CD4-positive, alpha-beta T cell (primary cell): ENCODE measurements at regions not wholly inside any gene's neighbourhood (a gene's known extent, or its start where the extent isn't known, plus 50 kb on each side); places are given as distances from the start of the nearest gene placed in this dataset.

Source experiments
- ATAC-seq: fragments of 200-7000 bp; cut with Tn5 transposase; one replicate; pipeline ENCODE4 v1.10.0; 2022; ENCODE audit warnings: mild to moderate bottlenecking; ENCODE audit not compliant: poor library complexity
- CTCF ChIA-PET: fragments of 350-600 bp; sonication (Branson Sonifier 250); formaldehyde crosslinking; loops from one replicate; lab custom pipeline; 2021; ENCODE audit warnings: antibody characterized with exemption, inconsistent platforms; lab: Charles Lee
- POLR2A ChIA-PET: fragments of 350-600 bp; sonication (Branson Sonifier 250); formaldehyde crosslinking; loops from one replicate; lab custom pipeline; 2021; ENCODE audit warnings: antibody characterized with exemption, inconsistent platforms; lab: Charles Lee
- DNase-seq, 14 experiments: peaks; one replicate each; pipeline ENCODE4 v3.0.0-alpha.2; 2013 to 2020; ENCODE audit warnings: mixed read lengths in 2 of 14
- H3K27ac ChIP-seq, 2 donors: one replicate each; pipeline versions ENCODE4 v1.5.1 to v1.7.0; 2013; ENCODE audit warnings: low read length in 2 of 2, low read depth in 1 of 2, mild to moderate bottlenecking in 1 of 2
- H3K27me3 ChIP-seq, 2 experiments: 1 replicate in 1 of 2; 2 replicates in 1 of 2; pipeline versions ENCODE4 v1.6.1 to v1.7.0; 2013; ENCODE audit warnings: low read length in 2 of 2, control low read depth in 1 of 2, mild to moderate bottlenecking in 1 of 2, moderate library complexity in 1 of 2; ENCODE audit not compliant: insufficient read depth in 2 of 2, control insufficient read depth in 1 of 2
- H3K36me3 ChIP-seq: one replicate; pipeline ENCODE4 v1.6.1; 2013; ENCODE audit warnings: low read length, control low read depth; ENCODE audit not compliant: insufficient read depth
- H3K4me1 ChIP-seq: one replicate; pipeline ENCODE4 v1.6.1; 2013; ENCODE audit warnings: low read length, control low read depth; ENCODE audit not compliant: insufficient read depth
- H3K4me3 ChIP-seq: one replicate; pipeline ENCODE4 v1.5.1; 2013; ENCODE audit warnings: mild to moderate bottlenecking, low read length, moderate library complexity
- H3K9me3 ChIP-seq, 2 experiments: 1 replicate in 1 of 2; 2 replicates in 1 of 2; pipeline versions ENCODE4 v1.6.1 to v1.7.0; 2013; ENCODE audit warnings: low read length in 2 of 2, mild to moderate bottlenecking in 2 of 2, control low read depth in 1 of 2, moderate library complexity in 1 of 2; ENCODE audit not compliant: control insufficient read depth in 1 of 2, insufficient read depth in 1 of 2
- H3K27ac Mint-ChIP-seq: one replicate; pipeline ENCODE4 v1.8.0; 2020; ENCODE audit warnings: mixed read lengths
- H3K27me3 Mint-ChIP-seq: one replicate; pipeline ENCODE4 v1.8.0; 2021; ENCODE audit warnings: mixed read lengths
- H3K36me3 Mint-ChIP-seq: one replicate; pipeline ENCODE4 v1.8.0; 2021; ENCODE audit warnings: low read depth, mixed read lengths
- H3K4me1 Mint-ChIP-seq: one replicate; pipeline ENCODE4 v1.8.0; 2021; ENCODE audit warnings: low read depth, mixed read lengths
- H3K4me3 Mint-ChIP-seq: one replicate; pipeline ENCODE4 v1.8.0; 2020; ENCODE audit warnings: mild to moderate bottlenecking, mixed read lengths
- H3K9me3 Mint-ChIP-seq: one replicate; pipeline ENCODE4 v1.8.0; 2020; ENCODE audit warnings: mixed read lengths
- CTCF ChIP-seq: fragments of 200-600 bp; IDR thresholded peaks from one replicate; pipeline ENCODE4 v1.8.0; 2022; ENCODE audit warnings: antibody characterized with exemption, mild to moderate bottlenecking
- intact Hi-C, 2 experiments: fragments of 100-400 bp; cut with DNase I in 1 of 2; cut with micrococcal nuclease in 1 of 2; formaldehyde crosslinking; loops; one replicate each; pipeline versions ENCODE4 v1.15.1 to v1.9.0; 2023 to 2025; cut with DNase I, micrococcal nuclease

- Mint-ChIP-seq H3K4me3 (no peak overlapping the region), H3K4me1 (no peaks in the 10 kb centered on the region), H3K27ac (no peak overlapping the region), H3K27me3 (peaks cover 13% of the 10 kb centered on the region), H3K36me3 (no peaks in the 10 kb centered on the region), H3K9me3 (no peaks in the 10 kb centered on the region)
- Histone ChIP-seq H3K36me3 (no peaks in the 10 kb centered on the region), H3K4me1 (no peaks in the 10 kb centered on the region), H3K4me3 (no peak overlapping the region), H3K27me3 (no peaks in the 10 kb centered on the region), H3K9me3 (peaks cover 0 to 9% of the 10 kb centered on the region in 2 experiments), H3K27ac (no peak overlapping the region)
- ChIA-PET CTCF (no interaction called here), POLR2A (no interaction called here)
- DNase-seq (no peak), ATAC-seq (no peak)
- TF ChIP-seq CTCF, result no peak
- intact Hi-C loops, result no loop called here
Observed at GRCh38 chrX:1802912-1803311, 188.1 kb downstream of the ASMT start.

- no peak overlapping the region for H3K4me3 Mint-ChIP-seq
- intact Hi-C loops, result no loop called here
- H3K27ac ChIP-seq, result no peak overlapping the region
- peaks cover 0 to 4% of the 10 kb centered on the region in 2 experiments for H3K9me3 ChIP-seq
- no peaks in the 10 kb centered on the region for H3K4me1 Mint-ChIP-seq
- H3K9me3 Mint-ChIP-seq, result no peaks in the 10 kb centered on the region
- peaks cover 13% of the 10 kb centered on the region for H3K27me3 Mint-ChIP-seq
- H3K4me3 ChIP-seq, result no peak overlapping the region
- H3K27ac Mint-ChIP-seq, result no peak overlapping the region
- DNase-seq (no peak), ATAC-seq (no peak)
- no peak for TF ChIP-seq CTCF
- POLR2A ChIA-PET, result no interaction called here
- H3K36me3 ChIP-seq, result no peaks in the 10 kb centered on the region
- CTCF ChIA-PET, result no interaction called here
- no peaks in the 10 kb centered on the region for H3K27me3 ChIP-seq
- no peaks in the 10 kb centered on the region for H3K36me3 Mint-ChIP-seq
- H3K4me1 ChIP-seq, result no peaks in the 10 kb centered on the region
Observed at GRCh38 chrX:1803741-1804140, 188.9 kb downstream of the ASMT start.

GRCh38 chrX:1807301-1807731 lies 192.5 kb downstream of the ASMT start:
- H3K4me1 Mint-ChIP-seq, result no peaks in the 10 kb centered on the region
- Histone ChIP-seq H3K4me1 (no peaks in the 10 kb centered on the region), H3K27me3 (no peaks in the 10 kb centered on the region), H3K4me3 (no peak overlapping the region), H3K9me3 (peaks cover 0 to 4% of the 10 kb centered on the region in 2 experiments), H3K27ac (no peak overlapping the region), H3K36me3 (no peaks in the 10 kb centered on the region)
- ATAC-seq, result no peak
- no peak for DNase-seq
- H3K4me3 Mint-ChIP-seq, result no peak overlapping the region
- POLR2A ChIA-PET, result no interaction called here
- no peaks in the 10 kb centered on the region for H3K9me3 Mint-ChIP-seq
- CTCF ChIA-PET, result no interaction called here
- TF ChIP-seq CTCF, result no peak
- H3K27ac Mint-ChIP-seq, result no peak overlapping the region
- peaks cover 13% of the 10 kb centered on the region for H3K27me3 Mint-ChIP-seq
- intact Hi-C loops, result no loop called here
- H3K36me3 Mint-ChIP-seq, result no peaks in the 10 kb centered on the region
